HG03139 (cell line): ENCODE measurements at regions not wholly inside any gene's neighbourhood (a gene's known extent, or its start where the extent isn't known, plus 50 kb on each side); places are given as distances from the start of the nearest gene placed in this dataset.
"Not testable (repeated sequence)": the region's sequence is repeated elsewhere in the genome, so short reads cannot be mapped to it uniquely, and the experiment has no call there.

Source experiments
- ATAC-seq: cut with Tn5 transposase; IDR thresholded peaks from one replicate; pipeline ENCODE4 v1.9.1; 2021; ENCODE audit not compliant: unreplicated experiment

DNA sequence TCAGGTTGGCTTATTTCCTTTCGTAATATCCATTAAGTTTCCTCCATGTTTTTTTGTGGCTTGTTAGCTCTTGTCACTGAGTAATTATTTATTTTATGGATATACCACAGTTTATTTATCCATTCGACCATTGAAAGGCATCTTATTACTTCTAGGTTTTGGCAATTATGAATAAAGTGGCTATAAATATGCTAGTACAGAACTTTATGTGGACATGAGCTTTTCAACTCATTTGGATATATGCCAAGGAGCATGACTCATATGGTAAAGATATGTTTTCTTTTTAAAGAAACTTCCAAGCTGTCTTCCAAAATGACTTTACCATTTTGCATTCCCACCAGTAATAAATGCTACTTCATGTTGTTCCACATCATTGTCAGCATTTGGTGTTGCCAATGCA lies 803.6 kb downstream of the GLUD2 start:
- no peak for ATAC-seq

DNA sequence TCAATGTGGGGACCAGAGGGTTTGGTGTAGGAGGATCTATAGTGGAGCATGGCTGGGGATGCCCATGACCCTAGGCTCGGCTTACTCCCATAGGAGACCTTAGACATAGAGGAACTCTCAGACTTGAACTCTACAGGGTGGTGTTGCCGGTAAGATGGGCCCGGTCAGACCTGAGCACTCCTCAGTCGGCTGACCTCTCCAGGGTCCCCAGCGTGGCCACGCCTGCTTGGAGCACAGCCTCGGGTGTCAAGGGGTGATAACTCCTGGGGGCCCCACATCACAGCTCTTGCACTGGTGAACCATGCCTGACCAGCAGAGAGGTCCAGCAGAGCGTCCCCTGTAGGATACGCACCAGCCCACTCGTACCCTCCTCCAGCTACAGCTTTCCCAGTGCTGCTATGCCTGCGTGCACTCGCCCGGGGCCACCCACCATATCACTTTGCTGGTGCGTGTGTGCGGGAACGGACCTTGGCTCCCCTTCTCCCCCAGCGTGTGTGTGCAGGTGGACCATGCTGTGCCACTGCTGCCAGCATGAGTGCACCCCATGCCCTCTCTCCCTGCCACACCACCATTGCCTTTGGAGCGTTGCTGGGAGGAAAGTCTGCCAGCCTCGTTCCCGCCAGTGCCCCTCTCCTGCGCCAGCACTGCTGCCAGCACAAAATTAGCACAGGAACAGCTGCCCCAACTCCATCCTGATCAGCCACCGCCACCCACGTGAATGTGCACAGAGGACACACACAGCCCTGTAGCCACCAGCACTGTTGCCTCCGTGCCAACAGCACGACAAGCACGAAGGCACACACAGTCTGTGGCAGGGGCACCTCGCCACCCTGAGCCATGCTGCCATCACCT lies 806.6 kb downstream of the GLUD2 start:
- no peak for ATAC-seq

DNA sequence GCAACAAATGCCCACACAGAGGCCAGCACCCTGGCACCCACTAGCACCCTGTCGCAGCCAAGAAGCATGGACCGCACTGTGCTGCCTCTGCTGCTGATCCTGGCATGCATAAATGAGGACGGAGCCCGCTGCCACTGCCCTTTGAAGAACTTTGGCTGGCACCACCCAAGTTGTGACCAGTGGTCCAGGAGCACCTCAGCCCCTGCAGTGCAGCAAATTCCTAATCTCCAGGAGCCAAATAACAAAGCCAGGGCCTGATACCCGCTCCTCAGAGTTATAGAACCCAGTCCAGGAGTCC lies 807.2 kb downstream of the GLUD2 start:
- ATAC-seq: no peak

DNA sequence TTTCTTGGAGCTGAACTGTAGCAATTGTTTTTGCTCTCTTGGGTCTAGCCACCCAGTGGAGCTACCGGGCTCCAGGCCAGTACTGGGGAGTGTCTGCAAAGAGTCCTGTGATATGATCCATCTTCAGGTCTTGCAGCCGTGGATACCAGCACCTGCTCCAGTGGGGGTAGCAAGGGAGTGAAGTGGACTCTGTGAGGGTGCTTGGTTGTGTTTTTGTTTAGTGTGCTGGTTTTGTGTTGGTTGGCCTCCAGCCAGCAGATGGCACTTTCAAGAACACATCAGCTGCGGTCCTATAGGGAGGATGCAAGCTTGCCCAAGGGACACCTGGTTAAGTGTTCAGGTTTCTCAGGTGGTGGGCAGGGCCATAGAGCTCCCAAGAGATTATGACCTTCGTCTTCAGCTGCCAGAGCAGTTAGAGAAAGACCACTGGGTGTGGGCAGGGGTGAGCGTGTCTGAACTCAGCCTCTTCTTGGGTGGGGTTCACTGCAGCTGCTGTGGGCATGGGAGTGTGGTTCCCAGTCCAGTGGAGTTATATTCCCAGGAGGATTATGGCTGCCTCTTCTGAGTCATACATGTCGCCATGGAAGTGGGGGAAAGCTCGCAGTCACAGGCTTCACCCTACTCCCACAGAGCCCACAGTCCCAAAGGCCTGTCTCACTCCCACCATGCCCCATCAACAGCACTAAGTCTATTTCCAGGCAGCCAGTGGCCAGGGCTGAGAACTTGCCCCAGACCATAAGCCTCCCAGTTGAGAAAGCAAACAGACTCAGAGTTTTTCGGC lies 811.6 kb downstream of the GLUD2 start:
- ATAC-seq: no peak

DNA sequence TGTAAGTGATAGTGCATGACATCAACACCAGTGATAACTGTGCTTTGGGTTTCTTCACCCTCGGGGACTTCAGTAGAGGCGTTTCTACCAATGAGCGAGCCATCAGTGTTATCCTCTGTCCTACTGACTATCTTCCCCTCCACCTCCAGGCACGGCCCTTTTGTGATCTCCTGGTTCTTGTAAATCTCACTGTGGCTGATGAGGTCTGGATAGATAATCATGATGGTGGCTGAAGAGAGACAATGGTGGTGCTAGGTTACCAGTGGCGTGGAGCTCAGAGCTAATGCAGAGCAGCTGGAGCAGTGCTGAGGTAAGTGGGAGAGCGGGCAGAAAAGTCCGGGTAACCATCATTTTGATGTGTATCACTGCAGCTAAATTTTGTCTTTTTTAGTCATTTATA lies 816.6 kb downstream of the GLUD2 start:
- ATAC-seq: no peak

DNA sequence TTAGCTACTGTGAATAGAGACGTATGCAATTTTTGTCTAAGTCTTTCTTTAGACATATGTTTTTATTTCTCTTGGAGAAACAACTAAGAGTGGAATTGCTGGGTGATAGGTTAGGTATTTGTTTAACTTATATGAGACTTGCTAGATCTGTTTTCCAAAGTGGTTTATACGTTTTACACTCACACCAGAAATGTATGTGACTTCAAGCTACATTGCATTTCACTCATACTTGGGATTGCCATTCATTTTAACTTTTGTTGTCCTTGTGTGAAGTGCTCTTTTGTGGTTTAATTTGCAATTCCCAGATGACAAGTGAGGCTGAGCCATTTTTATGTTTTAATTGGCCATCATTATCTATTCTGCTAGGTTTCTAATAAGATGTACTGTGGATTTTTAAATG lies 817.2 kb downstream of the GLUD2 start:
- ATAC-seq: no peak

DNA sequence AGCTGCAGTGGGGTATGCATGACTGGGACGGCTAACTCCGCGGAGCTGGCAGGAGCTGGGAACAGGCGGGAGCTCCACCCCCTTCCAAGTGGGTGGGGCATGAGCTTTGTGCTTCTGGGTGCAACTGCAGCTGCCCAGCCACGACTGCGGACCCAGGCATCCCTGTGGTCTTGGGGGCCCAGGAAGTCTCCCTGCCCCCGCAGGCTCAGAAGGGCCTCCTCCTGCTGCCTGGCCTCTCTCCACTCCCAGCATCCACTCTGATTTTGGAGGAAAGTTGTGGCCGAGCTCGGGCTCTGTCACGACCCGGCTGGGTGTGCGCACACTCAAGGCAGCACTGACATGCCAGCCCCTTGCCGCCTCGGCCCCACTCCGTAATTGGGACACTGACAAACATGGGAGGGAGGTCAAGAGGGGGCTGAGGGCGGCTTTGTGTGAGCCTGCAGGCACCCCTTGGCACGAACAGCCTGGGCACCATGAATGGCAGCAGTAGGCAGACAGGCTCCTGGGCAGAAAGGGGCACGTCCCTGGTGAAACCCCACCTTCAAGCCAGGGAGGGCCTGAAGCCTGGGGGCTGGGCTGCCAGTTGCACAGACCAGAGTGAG lies 822.6 kb downstream of the GLUD2 start:
- no peak for ATAC-seq

DNA sequence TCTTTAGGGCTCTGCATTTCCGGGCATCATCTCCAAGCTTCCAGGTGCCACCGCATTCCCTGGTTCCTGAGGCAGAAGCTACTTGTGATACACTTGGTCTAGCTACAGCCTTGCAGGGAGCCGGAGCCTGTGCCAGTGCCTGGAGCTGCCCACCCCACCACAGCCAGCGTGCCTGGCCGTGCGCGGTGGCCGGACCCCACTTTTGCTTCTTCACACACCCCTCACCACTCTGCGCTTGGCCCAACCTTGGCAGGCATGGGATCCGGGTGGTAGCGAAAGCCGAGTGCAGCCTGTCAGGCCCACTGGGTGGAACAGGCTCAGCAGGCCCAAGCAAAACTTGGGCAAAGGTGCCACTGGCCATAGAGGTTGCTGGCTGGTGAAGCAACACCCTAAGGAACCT lies 823.7 kb downstream of the GLUD2 start:
- ATAC-seq: no peak

DNA sequence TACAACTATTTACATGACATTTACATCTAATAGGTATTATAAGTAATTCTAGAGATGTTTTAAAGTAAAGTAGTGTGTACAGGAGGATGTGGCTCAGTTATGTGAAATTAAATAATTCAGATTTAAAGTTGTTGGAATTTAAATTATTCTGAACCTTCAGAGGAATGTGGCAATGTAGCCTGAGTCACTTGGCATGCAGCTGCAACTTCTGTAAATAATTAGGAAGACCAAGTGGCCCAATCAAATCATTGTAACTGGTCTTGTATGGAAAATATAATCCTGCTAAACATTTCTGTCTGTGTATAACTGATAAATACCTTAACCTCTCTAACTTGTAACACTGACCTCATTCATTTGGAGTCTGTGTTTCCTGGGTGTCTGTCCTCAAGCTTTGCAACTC lies 828.9 kb downstream of the GLUD2 start:
- no peak for ATAC-seq

DNA sequence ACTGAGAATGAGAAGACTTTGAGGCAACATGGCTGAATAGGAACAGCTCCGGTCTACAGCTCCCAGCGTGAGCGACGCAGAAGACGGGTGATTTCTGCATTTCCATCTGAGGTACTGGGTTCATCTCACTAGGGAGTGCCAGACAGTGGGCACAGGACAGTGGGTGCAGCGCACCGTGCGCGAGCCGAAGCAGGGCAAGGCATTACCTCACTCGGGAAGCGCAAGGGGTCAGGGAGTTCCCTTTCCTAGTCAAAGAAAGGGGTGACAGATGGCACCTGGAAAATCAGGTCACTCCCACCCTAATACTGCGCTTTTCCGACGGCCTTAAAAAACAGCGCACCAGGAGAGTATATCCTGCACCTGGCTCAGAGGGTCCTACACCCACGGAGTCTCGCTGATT lies 829.9 kb downstream of the GLUD2 start:
- not testable (repeated sequence) for ATAC-seq

DNA sequence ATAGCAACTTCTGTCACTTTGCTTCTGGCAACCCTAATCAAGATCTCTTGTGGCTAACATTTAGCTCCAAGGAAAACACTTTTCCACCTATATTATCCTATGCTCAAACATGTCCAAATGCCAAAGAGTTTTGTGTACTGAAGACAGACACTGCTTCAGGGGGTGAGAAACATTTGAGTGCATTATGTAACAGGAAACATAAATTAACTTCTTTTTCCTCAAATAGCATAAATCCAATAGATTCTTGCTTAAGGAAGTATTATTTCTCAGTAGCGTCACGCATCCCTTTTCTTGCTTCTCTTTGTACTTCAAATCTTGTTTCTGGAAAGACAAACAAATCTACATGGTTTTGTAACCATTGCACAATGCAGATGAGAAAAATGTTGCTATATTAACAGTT lies 839.1 kb downstream of the GLUD2 start:
- no peak for ATAC-seq

DNA sequence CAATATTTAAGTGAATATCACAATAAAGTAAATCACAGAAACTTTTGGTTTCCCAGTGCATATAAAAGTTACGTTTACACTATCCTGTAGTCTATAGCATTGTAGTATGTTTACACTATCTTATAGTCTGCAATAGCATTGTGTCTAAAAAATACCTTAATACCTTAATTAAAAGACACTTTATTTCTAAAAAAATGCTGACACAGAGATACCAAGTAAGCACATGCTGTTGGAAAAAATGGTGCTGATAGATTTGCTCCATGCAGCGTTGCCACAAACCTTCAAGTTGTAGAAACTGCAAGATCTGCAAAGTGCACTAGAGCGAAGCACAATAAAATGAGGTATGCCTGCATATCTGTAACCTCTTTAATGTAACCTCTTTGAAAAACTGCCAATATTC lies 847.3 kb downstream of the GLUD2 start:
- ATAC-seq: no peak

DNA sequence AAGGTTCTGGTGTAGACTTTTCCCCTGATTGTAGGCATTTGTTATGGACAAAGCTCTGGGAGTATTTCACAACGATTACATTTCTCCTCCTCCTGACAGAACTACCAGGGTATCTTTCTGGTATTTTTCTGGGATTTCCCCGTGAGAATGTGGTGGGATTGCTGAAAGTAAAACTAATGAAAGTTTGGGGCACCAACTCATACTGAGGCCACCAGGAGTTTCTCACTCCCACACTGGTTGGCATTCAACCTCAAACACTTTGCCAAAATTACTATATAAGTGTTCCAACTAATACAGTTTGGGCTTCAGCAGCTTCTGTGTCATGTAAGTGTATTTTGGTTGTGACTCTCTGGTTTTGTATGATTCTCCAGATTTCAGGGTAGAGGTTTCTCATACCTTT lies 855.1 kb downstream of the GLUD2 start:
- no peak for ATAC-seq

DNA sequence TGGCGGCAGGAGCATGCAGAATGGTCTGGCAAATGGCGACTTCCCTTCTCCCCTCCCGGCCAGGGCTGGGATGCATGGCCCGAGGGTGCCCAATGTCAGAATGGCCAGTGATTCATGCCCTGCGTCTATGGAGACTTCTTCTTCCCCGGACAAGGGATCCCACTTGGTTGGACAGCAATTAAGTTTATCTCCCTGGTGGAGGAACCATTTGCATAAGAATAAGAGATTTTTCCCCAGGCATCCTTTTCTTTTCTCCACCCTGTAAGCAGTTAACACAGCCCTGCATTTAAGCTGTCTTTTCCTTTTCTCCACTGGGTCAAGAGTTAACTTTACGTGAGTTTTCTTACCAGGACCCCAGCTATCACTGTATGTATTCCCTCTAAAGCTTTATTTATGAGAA lies 856.6 kb downstream of the GLUD2 start:
- ATAC-seq: no peak

DNA sequence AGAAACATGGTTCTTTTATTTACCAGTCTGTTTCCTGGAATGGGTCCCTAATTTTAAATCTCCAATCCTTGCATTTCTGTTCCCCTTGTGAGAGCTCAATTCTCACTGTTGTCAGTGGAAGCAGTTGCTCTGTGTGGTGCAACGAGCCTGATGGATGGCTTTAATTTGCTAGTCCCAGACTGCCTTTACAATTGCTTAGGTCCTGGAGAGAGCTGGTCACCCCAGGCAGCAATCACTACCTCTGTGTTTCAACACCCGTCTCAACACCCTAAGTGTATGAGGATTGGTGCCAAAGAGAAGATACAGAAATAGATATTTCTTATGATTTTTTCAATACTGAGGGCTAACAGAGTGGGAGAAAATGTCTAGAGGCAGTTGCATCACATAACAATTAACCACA lies 873.8 kb downstream of the GLUD2 start:
- ATAC-seq: no peak

DNA sequence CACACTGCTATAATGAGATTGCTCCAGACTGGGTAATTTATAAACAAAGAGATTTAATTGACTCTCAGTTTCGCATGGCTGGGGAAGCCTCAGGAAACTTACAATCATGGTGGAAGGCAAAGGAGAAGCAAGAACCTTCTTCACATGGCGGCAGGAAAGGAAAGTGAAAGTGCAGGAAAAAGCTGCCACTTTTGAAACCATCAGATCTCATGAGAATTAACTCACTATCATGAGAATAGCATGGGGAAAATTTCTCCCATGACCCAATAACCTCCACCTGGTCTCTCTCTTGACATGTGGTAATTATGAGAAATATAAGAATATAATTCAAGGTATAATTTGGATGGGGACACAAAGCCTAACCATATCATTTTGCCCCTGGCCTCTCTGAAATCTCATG lies 884.2 kb downstream of the GLUD2 start:
- no peak for ATAC-seq

DNA sequence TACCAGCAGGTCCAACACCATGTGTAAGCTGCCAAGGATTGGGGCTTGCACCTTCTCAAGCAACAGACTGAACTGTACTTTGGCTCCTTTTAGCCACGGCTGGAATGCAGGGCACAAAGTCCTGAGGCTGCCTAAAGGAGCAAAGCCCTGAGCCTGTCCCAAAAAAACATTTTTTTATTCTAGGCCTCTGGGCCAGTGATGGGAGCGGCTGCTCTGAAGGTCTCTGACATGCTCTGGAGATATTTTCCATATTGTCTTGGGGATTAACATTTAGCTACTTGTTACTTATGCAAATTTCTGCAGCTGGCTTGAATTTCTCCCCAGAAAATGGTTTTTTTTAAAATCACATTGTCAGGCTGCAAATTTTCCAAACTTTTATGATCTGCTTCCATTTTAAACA lies 885.3 kb downstream of the GLUD2 start:
- no peak for ATAC-seq

DNA sequence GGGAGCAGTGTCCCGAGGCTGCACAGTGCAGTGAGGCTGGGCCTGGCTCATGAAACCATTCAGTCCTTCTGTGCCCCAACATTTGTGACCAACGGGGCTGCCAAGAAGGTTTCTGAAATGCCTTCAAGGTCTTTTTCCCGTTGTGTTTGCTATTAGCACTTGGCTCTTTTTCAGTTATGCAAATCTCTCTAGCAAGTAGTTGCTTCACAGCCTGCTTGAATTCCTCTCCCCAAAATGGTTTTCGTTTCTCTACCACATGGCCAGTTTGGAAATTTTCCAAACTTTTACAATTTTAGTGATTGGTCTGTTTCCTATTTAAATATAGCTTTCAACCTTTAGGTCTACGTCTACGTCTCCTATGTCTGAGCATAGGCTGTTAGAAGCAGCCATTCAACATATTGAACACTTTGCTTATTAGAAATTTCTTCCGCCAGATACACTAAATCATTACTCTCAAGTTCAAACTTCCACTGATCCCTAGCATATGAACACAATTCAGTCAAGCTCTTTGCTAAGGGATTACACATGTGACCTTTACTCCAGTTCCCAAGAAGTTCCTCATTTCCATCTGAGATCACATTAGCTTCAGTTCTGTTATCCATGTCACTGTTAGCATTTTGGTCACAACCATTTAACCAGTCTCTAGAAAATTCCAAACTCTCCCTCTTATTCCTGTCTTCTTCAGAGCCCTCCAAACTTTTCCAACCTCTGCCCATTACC lies 901.8 kb downstream of the GLUD2 start:
- no peak for ATAC-seq

DNA sequence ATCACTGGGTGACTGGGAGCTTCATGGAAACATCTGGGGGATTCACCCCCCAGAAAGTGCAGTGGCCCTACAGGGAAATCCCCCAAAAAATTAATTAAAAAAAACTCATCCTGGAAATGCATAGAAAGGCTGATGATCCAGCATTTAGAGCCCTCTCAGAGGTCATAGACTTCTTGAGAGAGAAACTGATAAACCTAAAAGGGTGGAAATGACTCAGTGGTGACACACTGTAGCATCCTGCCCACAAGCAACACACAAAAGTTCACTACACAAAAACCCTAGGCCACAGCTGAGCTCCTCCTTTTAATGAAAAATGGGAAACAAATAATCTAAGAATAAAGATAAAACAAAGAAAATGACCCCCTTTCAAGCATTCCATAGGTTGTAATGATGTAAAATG lies 911.5 kb downstream of the GLUD2 start:
- ATAC-seq: no peak

DNA sequence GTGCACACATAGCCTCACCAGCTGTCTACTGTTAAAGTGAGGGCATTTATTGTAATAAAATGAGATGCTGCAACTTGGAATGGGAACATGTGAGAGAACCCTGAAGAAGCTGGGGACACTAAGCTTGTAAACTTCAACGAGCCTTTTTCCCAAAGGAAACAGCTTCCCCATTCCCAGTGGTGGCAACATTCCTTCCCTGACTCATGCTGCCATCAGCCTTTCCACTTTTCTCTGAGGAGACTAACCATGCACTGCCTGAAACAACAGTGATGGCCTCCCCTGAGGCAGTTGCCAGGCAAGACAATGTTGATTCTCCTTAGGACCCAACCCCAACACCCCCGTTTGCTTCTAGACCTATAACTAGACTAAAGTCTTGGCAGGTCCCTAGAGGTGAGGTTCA lies 928.3 kb downstream of the GLUD2 start:
- ATAC-seq: no peak

DNA sequence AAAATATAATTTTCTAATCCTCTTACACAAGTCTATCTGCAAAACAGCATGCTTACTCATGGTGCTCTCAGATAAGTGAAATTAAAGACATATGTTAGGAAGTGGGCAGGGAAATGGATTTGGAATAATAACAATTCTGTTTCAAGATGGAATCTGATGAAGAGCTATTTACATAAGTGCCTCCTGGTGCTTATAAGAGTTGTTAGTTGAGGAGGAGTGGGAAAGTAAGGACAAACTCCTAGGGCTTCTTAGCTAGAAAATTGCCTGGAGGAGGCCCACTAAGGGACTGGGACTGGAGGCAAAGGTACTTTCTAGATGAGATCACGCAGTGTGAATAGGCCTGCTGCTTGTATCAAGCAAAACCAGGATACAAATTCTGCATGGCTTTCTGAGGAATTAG lies 939.8 kb downstream of the GLUD2 start:
- no peak for ATAC-seq

DNA sequence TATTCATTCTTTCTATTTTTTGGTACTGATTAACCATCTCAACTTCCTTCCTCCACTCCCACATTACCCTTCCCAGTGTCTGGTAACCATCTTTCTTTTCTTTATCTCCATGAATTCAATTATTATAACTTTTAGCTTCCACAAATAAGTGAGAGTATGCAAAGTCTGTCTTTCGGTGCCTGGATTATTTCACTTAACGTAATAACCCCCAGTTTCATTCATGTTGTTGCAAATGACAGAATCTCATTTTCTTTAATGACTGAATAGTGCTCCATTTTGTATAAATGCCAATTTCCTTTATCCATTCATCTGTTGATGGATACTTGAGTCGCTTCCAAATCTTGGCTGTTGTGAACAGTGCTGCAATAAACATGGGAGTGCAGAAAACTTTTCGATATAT lies 940.4 kb downstream of the GLUD2 start:
- ATAC-seq: no peak
